T-helper 1 cell (primary cell): ENCODE measurements at regions not wholly inside any gene's neighbourhood (a gene's known extent, or its start where the extent isn't known, plus 50 kb on each side); places are given as distances from the start of the nearest gene placed in this dataset.
"Not testable (repeated sequence)": the region's sequence is repeated elsewhere in the genome, so short reads cannot be mapped to it uniquely, and the experiment has no call there.

Experiments
- DNase-seq, 5 donors: peaks; one replicate each; pipeline ENCODE4 v3.0.0-alpha.2; 2012 to 2020

DNA sequence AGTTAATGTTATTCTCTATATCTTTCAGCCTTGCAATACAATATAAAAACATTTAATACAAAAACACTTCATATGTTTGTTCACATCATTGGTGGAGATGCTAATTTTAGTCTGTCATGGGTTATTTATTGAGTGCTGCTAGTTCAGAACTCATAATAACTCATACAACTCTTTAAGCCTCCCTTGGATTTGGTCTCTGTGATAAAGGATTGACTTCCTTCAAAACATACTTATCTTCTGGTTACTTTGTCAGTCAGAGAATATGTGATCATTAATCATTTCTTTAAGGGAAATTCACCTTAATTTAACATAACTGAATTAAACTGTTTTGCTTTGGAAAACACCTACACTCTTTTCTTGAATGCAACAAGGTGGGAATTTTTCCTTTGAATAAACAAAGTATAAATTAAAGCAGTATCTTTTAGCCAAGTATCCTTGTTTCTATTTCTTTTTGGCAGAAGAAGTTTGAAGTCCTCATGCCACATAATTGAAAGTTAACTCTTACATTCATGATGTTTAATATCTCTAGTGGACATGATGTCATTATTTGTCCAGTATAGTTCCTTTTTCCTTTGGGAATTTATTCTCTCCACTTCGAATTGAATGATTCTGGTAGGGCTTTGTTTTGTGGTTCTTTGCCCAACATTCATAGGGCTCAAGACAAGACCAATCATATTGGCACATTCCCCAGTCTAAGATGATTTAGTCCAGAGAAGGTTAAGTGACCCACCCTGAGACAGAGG is 133.2 kb upstream of the CENPW start:
- DNase-seq: no peak

DNA sequence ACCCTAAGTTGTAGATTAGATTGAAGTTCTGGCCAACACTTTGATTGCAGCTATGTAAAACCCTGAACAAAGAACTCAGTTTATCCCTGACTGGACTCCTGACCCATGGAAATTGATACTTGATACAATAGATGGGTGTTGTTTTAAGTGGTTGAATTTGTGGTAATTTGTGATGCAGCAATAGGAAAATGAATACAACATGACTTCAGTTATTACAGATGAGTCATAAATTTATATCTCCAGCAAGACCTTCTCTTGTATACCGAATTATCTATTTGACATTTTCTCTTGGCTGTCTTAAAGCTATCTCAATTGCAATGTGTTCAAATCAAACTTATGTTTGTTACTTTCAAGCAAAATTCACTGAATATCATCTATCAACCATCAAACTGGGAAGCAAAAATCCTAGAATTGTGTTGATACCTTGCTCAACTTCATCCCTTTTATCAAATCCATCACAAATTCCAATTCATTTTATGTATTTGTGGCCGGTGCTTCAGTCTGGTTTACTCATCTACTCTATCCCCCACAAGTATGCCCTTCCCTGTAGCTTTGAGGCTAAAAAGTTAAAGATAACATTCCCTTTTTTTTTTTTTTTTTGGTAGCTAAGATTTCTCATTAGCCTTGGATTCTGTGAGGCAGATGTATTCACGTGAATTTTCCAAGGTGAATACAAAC is 129.4 kb upstream of the CENPW start:
- DNase-seq: no peak

DNA sequence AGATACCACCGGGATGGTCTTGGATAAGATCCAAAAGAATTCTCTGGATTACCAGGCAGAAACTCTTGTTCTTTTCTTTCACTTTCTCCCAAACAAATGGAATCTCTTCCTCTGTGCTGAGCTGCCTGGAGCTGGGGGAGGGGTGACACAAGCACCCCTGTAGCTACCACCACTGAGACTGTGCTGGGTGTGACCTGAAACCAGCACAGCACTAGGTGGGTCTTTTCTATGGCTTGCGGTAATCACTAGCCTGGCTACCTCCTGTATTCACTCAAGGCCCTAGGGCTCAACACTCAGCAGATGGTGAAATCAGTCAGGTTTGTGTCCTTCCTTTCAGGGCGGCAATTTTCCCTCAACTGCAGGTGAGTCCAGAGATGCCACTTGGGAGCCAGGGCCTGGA is 122.4 kb upstream of the CENPW start:
- DNase-seq: no peak

DNA sequence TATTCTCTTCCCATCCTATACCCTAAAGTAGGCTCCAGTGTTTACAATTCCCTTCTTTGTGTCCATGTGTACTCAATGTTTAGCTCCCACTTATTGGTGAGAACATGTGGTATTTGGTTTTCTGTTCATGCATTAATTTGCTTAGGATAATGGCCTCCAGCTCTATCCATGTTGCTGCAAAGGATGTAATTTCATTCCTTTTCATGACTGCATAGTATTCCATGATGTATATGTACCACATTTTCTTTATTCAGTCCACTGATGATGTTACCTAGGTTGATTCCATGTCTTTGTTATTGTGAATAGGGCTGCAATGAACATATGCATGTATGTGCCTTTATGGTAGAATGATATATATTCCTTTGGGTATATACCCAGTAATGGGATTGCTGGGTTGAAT is 119.0 kb upstream of the CENPW start:
- not testable (repeated sequence) for DNase-seq

DNA sequence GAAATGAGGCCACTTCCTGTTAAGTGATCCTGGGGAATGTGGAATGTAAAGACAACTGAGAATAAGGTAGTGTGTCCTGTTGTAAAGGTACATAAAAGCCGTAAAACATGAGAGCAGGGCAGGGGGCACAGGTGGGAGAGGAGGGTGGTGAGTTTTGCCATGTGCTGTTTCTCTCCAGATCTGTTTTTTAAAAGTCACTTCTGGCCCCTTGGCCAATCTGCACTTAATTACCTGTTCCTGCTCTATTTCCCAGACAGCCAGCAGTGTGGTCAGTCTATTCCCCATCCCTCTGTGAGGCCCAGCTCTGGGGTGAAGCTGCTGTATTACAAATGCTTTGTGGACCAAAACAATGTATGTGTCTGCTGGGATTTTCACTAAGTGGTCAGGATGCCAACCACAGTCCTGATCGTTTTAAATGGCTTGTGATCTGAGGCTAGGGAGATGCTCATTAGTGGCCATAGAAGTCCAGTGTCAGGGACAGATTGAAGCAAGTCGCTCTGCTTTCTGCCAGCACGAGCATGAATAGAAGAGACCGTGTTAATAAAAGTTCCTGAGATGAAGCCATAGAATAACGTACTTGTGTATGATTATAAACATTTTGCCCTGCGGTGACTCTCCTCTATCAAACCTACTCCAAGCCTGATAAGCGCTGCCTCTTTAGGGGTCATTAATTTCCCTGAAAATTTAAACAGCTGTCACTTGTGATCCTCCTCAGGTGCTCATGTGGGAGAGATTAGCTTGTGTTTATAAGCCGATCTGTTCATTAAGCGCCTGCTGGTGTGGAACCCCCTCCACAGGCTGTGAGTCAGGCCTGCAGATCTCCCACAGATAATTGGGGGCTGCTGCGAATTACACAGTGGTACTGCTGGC is 111.8 kb upstream of the CENPW start:
- no peak for DNase-seq

DNA sequence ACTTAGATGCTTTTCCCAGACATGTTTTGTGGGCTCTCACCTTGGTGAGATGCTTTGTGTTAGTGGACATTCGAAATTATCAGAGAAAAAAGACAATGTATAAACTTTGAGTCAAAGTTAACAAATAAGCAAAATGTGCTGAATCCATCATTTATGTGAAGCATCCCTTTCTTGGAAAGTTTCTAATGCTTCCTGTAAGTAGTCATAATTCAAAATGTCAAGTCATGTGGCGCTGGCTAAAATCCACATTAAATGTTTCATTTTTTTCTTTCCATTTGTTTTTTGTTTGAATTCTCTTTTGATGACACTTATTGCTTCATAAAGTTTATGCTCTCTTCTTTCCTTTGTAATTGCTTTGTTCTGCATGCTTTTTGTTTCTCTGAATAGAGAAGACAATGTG is 107.2 kb upstream of the CENPW start:
- DNase-seq: no peak

DNA sequence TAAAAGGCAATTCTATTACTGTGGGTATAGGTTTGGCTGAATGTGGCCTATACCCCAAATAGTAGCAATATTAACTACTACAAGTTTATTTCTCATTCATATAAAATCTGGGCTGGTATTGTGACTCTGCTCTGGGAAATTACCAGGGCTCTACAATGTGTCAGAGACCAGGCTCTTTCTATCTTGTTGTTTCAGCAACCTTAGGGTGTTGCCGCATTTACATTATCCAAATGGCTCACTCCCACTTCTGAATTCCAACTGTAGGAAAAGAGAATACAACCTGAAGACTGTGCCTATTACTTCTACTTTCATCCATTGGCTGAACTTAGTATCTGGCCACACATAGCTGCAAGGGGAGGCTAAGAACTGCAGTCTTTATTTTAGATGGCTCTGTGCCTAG is 106.7 kb upstream of the CENPW start:
- no peak for DNase-seq

DNA sequence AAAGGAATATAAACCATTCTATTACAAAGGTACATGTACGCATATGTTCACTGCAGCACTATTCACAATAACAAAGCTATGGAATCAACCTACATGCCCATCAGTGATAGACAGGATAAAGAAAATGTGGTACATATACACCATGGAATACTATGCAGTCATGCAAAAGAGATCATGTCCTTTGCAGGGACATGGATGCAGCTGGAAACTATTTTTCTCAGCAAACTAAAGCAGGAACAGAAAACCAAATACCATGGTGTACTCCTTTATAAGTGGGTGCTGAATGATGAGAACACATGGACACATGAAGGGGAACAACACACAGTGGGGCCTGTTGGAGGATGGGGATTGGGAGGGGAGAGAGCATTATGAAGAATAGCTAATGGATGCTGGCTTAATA is 104.6 kb upstream of the CENPW start:
- DNase-seq: no peak

DNA sequence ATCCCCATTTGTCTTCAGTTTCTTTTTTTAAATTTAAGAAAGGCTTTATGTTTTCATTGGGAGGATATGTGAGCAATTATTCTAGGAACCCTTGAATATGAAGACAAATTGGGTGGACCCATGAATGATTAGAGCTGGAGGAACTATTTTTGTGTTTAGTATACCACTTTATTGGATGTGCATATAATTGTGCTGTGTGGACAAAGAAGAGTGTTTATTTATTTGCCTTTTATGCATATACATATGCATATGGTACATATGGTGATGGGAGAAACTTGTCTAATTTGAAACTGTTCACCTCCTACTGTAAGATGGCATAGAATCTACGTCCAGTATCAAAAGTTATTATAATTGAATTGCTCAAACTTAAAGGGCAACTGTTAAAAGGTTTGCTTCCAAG is 94.8 kb upstream of the CENPW start:
- DNase-seq: no peak

DNA sequence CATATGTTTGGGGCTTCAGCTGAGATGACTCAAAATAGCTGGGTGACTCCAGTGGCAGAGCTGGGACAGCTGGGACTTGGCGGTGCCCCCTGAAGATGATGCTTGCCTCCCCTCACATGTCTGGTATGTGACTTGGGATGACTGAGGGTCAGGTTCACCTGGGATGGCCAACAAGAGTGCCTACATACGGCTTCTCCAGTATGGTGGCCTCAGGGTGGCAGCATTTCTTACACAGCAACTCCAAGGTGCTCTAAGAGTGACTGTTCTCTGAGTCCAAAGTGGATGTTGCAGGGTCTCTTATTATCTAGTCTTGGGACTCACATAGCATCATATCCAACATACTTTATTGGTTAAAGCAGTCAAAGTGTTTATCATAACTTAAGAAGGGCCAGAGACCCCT is 87.8 kb upstream of the CENPW start:
- no peak for DNase-seq

DNA sequence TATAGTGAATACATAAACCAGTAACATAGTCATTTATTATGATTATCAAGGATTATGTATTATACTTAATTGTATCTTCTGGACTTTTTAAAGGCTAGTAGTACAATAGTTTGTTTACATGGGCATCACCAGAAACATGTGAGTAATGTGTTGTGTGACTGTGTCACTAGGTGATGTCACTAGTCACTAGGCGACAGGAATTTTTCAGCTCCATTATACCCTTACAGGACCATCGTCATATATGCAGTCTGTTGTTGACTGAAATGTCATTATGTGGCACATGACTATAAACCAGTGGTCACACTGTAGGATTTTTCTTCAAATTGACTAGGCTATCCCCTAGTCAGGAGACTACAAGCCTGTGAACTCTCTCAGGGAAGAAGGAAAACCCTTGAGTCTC is 86.5 kb upstream of the CENPW start:
- no peak for DNase-seq

DNA sequence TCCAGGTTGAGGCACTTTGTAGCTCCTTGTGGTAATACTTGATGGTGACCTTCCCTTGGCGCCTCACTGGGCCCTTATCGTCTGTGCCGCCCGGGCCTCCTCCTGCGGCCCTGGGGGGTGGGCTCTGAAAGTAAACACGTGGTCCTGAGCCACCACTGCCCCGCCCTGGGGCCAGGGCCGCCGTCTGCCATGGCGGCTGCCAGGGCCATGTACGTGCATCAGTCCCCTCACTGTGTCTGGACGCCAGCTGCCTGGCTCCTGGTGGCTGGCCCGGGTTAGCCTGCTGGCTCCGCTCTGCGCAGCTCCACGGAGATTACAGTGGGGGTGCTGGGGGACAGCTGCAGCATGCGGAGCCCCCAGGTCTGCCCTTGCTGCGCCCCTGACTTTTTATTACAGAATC is 81.8 kb upstream of the CENPW start:
- no peak for DNase-seq

DNA sequence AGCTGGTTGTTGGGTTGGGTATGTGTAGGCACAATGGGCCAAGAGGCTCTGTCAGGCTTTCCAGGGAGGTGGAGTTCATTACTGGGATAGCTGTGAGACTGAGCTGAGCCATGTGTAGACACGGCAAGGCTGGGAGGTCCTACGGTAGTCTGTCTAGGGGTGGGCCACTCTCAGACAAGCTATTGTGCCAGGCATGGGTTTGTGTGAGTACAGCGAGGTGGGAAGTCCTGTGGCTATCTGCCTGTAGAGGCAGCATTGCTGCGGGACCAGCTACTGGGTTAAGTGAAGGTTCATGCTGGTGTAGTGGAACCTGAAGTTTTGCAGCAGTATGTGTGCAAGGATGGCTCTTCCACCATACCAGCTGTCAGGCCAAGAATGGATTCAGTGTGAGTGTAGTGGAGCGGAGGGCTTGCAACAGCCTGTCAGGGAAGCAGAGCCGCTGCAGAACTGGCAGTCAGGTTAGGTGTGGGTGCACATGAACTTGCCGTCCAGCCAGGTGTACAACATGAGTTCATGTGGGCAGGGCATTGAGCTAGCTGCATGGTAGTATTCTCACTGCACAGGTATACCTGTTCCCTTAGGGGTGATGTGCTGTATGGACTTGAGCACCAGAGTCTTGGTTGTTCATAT is 78.0 kb upstream of the CENPW start:
- DNase-seq: no peak

DNA sequence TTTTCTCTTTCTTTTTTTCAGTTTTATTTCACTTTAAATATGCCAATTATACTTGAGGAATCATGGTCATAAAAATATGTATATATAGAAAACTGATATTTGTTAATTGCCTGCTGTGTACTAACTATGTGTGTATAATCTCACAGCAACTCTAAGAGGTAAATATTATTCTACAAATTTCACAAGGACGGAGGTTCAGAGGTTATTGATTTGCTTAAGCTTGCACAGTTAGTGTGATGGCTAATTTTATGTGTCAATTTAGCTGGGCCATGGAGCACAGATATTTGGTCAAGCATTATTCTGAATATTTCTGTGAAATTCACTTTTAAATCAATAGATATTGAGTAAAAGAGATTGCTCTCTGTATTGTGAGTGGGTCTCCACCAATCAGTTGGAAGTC is 75.7 kb upstream of the CENPW start:
- no peak for DNase-seq

DNA sequence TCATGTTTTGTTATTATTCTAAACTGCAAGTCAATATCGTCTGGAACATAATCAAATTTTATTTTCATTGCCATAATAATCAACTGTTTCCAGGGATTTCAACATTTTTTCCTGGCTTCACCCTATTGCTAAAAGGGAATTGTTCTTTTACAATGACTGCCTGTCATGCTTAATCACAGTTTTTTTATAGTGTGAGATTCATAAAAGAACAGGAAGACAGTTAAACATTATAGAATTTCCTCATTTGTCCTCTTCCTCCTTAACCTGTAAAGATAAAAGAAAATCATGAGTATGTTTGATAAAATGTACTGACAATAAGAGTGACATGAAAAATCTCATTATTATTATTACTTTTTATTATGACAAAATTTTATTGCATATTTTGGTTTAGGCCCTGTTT is 73.3 kb upstream of the CENPW start:
- no peak for DNase-seq

DNA sequence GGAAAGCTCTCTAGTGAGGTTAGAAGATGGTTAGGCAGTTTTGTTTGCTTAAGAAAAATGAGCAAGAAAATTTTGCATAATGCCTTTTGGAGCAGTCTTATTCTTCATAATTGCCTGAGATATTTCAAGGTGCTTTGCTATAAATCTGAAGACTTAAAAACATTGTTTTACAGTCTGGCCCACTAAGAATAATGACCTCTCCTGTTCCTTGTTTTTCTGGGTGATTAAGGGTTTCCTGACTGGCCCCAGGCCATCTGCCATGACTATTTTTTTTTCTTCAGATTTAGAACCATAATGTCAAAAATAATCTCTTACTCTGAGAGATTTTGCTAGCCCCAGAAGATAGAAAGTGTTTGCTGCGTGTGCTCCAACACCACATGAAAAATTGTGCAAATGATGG is 72.3 kb upstream of the CENPW start:
- DNase-seq: no peak

DNA sequence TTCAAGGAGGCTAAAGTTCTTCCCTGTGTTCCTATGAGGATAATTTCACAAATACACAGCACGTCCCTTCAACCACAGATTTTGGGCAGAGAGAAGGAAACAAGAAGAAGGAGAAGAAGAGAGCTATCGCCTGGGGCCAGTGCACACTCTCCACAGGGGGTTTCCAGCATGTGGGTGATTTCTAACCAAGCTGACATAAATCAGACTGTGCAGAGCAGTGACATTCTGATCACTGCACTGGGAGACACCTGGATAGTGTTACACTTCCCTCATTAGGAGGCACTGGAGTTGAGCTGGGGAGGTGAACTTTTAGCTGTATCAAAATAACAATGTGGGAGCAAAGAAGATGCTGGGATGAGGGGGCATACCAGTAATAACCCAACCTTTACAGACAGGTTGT is 71.8 kb upstream of the CENPW start:
- DNase-seq: no peak

DNA sequence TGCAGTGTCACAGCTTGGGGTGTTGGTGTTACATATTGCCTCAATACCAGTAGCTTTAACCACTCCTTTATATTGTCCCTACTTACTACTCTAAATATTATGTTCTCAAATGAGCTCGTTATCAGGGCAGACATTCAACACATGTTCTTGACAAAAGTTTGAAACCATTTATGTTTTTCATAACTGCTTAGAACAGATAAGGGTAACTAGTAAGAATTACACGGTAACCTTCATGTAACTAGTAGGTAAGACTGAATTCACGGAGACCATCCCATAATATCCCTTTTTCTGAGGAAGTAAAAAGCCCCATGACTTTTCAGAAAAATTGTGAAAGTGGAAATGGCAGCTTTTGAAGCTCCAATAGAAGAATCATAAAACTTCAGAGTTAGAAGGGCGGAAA is 59.6 kb upstream of the CENPW start:
- DNase-seq: no peak

DNA sequence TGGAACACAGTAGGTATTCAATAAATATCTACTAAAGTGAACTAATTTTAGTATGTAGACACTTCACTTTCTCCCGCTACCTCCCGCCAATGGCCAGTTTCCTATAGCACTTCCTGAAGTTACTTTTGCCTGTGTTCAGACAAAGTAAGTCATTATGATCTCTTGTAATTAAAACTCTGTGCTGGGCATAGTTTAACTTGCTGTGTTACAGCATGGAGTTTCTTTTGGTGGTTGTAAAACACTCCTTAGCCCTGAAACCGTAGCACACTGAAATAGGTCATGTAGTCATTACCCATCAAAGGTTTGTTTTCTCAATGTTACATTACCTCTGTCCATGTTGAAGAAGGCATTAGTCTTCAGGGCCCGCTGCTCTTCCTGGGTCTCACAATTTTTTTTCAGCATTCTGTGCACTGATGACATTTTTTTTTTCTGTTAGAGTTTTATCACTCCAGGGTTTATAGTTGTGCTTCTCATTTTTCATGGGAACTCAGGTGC is 54.0 kb upstream of the CENPW start:
- DNase-seq: no peak
